ENCODE measurements at regions not wholly inside any gene's neighbourhood (a gene's known extent, or its start where the extent isn't known, plus 50 kb on each side); places are given as distances from the start of the nearest gene placed in this dataset.

- TF ChIP-seq EP300 (IDR thresholded peaks at IDR 0.05): no peak
- TF ChIP-seq POLR2A (IDR thresholded peaks at IDR 0.05): no peak
Observed at GRCh38 chr3:106765342-106765741, 611.9 kb upstream of the CCDC54 start.

Measured in upper lobe of left lung (tissue), 4 donors.